ENCODE measurements at regions not wholly inside any gene's neighbourhood (a gene's known extent, or its start where the extent isn't known, plus 50 kb on each side); places are given as distances from the start of the nearest gene placed in this dataset.

DNA sequence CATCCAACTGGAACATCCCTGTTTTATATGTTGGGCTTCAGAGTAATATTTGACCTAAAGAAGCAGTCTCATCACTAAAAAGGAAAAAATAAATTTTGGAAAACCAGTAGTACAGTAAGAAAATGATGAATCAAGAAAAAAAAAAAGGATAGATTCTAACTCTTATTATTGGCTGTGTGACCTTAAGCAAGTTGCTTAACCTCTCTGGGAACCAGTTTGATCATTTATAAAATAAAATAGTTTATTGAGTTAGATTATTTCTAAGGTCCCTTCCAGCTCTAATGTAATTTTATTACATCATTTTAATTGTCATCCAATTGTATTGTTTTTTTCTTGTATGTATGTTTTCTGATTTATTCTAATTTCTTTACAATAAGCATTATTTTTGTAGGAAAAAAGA lies 127.0 kb downstream of the PRELID2 start:
- no peak for TF ChIP-seq CTCF (IDR thresholded peaks at IDR 0.05)
- no peak for TF ChIP-seq POLR2A (IDR thresholded peaks at IDR 0.05)

All from esophagus squamous epithelium (tissue), 4 donors.